ENCODE measurements at regions not wholly inside any gene's neighbourhood (a gene's known extent, or its start where the extent isn't known, plus 50 kb on each side); places are given as distances from the start of the nearest gene placed in this dataset.
A peak's percentile ranks its signal among the peaks of the same experiment; 100 is the strongest.
"Not testable (repeated sequence)": the region's sequence is repeated elsewhere in the genome, so short reads cannot be mapped to it uniquely, and the experiment has no call there.

DNA sequence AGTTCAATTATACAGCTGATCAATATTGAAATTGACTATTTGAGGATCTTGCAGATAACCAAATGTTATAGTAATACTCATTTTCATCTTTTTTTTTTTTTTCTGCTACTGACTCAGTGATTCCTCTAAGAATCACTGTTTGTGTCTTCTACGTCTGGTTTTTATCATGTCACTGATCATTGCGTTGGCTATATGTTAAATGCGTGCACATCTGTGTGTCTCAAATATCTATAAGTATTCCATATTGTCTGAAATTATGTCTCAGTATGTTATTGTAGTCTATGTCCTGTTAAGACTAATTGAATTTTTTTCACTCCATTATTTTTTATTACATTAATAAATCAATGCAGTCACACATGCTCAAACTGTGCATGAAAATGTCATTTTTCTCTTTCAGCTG is 200.5 kb downstream of the PCDH20 start:
- DNase-seq (ENCODE audit: low spot score), result no peak

DNA sequence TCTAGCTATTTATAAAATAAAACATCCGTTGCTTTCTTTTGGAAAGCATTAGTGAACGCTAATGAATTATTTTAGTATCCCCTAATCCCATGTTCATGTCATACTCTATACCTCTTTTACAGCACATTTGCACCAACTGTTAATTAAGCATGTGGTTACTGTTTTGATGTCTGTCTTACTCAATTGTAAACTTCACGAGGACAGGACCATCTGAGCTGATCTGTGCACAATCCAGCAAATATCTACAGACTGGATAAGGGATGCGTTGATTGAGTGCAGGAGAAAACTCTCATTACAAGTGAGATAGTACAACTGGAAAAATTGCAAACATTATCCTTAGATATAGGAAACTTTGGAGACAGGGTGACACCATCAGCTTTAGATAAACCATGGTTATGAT is 201.1 kb downstream of the PCDH20 start:
- DNase-seq (ENCODE audit: low spot score), result no peak

DNA sequence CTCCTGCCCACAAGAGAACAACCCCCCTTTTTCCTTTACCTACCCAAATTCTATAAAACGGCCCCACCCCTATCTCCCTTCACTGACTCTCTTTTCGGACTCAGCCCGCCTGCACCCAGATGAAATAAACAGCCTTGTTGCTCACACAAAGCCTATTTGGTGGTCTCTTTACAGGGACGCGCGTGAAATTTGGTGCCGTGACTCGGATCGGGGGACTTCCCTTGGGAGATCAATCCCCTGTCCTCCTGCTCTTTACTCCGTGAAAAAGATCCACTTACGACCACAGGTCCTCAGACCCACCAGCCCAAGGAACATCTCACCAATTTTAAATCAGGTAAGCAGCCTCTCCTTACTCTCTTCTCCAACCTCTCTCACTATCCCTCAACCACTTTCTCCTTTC is 209.8 kb downstream of the PCDH20 start:
- DNase-seq (ENCODE audit: low spot score), result not testable (repeated sequence)

DNA sequence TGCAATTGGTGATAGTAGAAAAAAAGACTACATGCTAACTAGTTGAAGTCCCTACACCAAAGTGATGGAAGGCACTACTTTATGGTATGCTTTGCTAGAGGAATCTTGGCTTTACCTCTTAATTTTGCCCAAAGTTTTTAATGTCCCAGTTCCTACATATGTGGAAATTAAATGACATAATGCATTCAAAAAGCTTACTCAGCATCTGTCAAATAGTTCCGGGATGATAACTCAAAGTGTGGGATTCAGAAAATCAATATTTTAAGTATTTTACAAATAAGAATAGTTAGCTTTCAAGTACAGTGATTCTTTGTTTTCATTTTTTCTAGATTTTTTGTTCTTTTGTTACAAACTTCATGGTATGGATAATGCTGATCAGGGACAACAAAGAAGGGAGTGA is 211.6 kb downstream of the PCDH20 start:
- no peak for DNase-seq (ENCODE audit: low spot score)

GRCh38 chr13:61202042-61202441 is 213.6 kb downstream of the PCDH20 start:
- no peak for DNase-seq (ENCODE audit: low spot score)

GRCh38 chr13:61192826-61193225 is 222.8 kb downstream of the PCDH20 start:
- DNase-seq (ENCODE audit: low spot score), result peak; percentile 8

DNA sequence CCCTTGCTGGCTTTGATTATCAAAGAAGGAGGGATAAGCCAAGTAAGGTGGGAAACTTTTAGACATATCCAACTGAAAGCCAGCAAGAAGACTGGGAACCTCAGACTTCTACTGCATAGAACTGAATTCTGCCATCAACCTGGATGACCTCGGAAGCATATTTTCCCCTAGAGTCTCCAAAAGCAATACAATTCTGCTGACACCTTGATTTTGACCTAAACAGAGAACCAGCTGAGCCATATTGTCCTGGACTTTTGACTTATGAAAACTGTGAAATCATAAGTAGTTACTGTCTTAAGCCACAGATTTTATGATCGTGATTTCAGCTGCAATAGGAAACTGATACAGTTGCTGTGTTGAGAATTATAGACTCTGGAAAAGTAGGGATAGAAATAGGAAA is 227.6 kb downstream of the PCDH20 start:
- no peak for DNase-seq (ENCODE audit: low spot score)

DNA sequence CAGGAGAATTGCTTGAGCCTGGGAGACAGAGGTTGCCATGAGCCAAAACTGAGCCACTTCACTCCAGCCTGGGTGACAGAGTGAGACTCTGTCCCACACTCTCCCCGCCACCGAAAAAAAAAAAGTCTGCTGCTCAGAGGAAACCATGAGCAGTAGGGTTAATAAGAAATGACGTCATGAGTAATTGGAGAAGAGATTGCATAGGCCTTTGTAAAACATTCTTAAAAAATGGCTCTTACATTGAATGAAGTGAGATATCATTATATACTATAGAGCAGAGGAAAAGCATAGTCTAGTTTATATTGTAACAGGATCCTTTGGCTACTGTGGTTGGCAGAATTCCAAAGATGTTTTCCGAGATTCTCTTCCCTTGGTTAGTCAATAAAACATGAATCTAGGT is 228.2 kb downstream of the PCDH20 start:
- DNase-seq (ENCODE audit: low spot score), result no peak

DNA sequence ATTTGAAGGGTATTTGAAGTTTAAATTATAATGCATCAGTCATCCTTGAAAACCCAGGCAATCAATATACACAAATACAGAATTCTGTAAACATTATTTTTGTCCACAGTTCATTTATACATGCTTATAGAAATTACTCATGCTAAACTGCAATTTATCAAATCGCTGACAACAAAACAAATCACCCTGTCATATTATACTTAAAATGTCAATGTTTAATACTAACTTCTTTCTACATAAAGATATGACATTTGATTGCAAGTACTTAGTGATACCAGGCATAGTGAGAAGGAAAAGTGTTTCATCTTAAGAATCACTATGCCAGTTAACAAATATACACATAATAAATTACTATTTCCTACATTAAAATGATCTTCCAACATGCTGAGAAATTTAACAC is 232.0 kb downstream of the PCDH20 start:
- DNase-seq (ENCODE audit: low spot score), result no peak

GRCh38 chr13:61180234-61180633 is 235.4 kb downstream of the PCDH20 start:
- no peak for DNase-seq (ENCODE audit: low spot score)

- no peak for DNase-seq (ENCODE audit: low spot score)
Observed at GRCh38 chr13:61179741-61180140, 235.9 kb downstream of the PCDH20 start.

DNA sequence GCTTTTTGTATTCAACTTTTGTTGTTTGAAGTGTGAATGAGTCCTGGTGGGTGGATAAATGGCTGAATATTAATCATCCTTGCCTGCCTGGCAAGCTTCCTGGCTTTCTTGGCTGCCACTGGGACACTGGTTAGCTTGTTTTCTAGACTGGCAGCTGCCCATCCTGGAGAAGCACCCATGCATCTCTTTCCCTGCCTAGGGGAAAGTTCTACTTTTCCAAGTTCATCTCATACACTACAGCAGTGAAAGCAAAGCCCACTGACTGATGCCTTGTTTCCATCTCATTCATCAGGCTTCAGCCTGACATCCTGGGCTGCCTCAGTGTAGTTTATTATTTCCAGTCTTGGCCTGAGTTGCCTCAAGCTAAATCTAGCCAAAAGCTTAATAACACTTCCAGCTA is 244.8 kb downstream of the PCDH20 start:
- DNase-seq (ENCODE audit: low spot score), result no peak

- DNase-seq (ENCODE audit: low spot score), result no peak
Observed at GRCh38 chr13:61162636-61163035, 253.0 kb downstream of the PCDH20 start.

DNA sequence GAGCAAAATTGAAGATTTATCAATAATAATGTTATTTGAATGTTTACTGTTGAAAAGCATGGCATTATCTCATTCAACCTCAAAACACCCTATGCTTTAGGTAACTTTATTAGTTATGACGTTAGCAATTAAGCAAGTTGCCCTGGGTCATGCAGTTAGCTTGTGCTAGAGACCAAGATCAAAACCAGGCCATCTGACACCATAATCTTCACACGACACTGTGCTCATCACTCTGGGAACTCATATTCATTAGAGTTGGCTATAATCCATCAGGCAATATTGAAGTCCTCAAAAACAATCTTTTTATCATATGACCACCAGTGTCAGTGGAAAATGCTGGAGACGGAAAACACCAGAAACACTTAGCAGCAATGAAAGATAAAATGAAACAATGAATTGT is 253.5 kb downstream of the PCDH20 start:
- no peak for DNase-seq (ENCODE audit: low spot score)

DNA sequence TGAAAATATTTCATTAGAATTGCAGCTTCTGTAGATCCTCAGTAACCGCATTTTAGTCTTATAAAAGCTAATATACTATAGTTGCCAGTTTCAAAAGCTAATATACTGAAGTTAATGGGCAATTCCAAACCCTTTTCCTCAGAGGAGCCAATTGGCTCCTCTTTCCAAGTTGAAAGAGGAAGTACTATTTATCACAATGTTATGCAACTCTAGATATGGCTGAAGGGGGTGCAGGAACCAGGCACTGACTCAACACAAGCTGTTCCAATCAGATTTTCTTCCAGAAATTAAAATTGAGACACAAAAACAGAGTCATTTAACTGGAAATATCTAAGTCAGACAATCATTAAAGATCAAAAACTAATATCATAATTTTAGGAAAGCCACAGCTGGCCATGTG is 258.9 kb downstream of the PCDH20 start:
- DNase-seq (ENCODE audit: low spot score), result no peak

DNA sequence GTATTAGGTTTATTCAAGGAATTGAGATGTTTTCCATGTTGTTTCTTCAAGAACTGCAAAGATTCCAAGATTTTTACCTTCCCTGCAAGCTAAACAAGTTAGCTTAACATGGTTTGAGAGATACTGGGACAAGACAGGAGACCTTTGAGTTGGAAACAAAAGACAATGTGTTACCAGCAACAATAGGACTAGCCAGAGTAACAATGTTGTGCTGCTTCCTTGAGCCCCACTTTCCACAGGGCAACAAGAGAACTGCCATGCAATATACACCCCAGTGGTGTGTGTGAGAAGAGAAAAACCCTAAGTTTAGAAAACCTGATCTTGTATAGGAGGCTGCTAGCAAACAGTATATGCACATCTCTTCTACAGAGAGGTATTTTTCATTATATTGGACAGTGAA is 264.6 kb downstream of the PCDH20 start:
- DNase-seq (ENCODE audit: low spot score), result no peak

DNA sequence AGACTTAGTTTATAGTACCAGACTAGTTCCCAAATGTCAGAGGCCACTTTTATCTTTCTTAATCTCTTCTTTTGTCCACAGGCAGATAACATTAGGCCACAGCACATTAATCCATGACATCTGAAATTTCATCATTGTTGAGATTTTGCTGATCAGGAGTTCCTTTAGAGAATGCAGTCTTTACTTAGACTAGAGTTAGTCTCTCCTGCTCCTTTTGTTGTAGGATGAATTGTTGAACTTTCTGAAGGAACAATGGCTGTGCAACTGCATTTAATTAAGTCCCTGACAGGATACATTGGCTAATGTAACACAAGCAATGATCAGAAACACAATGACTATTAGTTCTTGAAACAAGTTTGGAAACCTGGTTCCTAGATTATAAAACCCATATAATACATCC is 266.3 kb downstream of the PCDH20 start:
- DNase-seq (ENCODE audit: low spot score), result no peak

DNA sequence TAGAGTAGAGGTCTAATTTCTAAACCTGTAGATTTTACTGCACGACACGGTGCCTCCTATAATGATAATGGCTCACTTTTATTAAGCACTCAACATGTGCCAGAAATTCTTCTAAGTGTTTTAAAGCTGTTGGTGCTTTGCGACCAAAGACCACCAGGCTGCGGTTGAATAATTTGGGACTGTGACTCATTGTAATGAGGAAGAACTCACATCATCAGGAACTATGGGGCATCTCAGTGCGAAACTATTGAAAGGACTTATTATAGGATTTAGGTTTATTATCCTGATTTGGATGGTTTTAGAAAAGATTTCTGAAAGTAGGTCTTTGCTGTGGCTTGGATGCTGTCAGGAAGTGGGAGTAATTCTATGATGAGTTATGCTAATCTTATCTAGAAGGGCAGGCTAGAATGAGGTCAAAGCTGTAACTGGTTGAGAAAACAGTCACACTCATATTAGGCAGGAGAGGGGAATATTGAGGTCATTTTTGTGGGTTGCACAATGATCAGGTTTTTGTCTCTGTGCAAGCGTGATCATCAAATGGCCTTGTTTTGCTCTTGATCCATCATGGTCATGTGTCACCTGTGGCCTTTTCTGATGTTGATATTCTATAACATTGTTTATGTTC is 266.8 kb downstream of the PCDH20 start:
- DNase-seq (ENCODE audit: low spot score), result no peak

DNA sequence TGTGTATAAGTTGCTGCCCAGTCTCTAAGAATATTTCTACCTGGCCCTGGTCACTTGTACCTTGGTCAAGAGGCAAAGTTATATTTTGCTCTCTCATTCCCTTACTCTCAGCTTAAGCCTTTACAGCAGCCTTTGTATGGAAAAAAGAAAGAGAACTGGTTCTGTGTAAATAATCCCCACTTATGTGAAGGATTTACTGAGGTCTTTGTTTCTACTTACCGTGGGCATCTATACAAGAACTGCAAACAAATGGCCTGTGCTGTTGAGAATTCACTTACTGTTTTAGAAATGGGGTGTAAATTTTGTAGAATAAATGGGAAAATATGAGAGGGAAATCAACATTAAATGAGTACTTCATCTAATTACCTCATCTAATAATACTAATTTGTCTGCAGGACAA is 267.4 kb downstream of the PCDH20 start:
- DNase-seq (ENCODE audit: low spot score), result no peak

GRCh38 chr13:61146571-61146970 is 269.1 kb downstream of the PCDH20 start:
- no peak for DNase-seq (ENCODE audit: low spot score)

- DNase-seq (ENCODE audit: low spot score), result no peak
Observed at GRCh38 chr13:61146158-61146557, 269.5 kb downstream of the PCDH20 start.

DNA sequence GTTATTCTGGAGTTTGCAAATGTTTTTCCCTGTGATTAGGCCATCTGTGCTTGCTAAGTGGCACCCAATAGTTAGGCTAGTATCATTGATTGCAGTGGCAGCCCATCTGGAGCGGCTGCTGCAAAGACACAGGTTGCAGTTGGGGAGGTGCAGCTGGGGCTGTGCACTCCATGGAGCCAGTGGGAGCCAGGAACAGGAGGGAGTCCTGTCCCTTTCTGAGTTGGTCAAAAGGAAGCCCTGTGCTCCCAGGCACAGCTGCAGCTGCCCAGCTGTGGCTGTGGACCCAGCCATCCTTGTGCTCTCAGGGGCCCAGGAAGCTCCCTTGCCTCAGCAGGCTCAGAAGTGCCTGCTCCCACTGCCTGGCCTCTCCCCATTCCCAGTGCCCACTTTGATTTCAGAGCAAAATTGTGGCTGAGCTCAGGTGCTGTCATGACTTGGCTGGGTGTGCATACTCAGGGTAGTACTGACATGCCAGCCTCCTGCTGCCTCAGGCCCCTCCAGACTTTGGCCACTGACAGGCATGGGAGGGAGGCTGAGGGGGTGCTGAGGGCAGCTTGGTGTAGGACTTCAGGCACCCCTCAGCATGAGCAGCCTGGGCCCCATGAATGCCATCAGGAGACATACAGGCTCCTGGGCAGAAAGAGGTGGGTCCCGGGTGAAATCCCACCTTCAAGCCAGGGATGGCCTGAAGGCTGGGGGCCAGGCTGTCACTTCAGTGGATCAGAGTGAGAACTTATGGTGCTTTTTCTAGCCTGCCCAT is 270.6 kb downstream of the PCDH20 start:
- no peak for DNase-seq (ENCODE audit: low spot score)

GRCh38 chr13:61144301-61144700 is 271.3 kb downstream of the PCDH20 start:
- DNase-seq (ENCODE audit: low spot score), result no peak

DNA sequence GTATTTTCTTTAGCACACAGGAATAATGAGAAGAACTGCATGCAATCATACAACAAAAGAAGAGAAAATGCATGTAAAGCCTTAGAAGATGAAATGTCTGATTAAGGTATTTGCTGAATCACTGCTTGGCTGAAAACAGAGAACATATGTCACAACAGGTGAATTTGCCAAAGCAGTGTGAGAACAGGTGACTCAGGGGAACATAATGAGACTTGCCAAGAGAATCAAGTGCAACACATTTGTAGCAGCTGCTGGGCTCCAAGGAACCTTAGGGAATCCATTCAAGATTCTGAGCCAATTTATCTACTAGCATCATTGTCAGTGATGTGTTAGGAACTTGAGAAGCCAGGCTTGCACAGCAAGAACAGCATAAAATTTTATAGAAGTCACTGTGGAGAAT is 273.1 kb downstream of the PCDH20 start:
- no peak for DNase-seq (ENCODE audit: low spot score)

Measured in HuH-7 (cell line).